WTC11 (cell line): ENCODE measurements at regions not wholly inside any gene's neighbourhood (a gene's known extent, or its start where the extent isn't known, plus 50 kb on each side); places are given as distances from the start of the nearest gene placed in this dataset.

Experiments used
- ATAC-seq: fragments of 200-7000 bp; cut with Tn5 transposase; 2 replicates; pipeline ENCODE4 v1.10.0; 2021; ENCODE audit warnings: mild to moderate bottlenecking, moderate library complexity
- CTCF ChIA-PET: fragments of 300-600 bp; sonication (Branson Sonifier 250); formaldehyde crosslinking; loops from one replicate; lab custom pipeline; 2021; ENCODE audit warnings: antibody characterized with exemption; lab: Charles Lee
- POLR2A ChIA-PET: fragments of 350-600 bp; sonication (Branson Sonifier 250); formaldehyde crosslinking; loops from one replicate; lab custom pipeline; 2021; ENCODE audit warnings: antibody characterized with exemption; lab: Charles Lee
- DNase-seq: peaks from one replicate; pipeline ENCODE4 v3.0.0; 2021; ENCODE audit warnings: low spot score
- H3K27ac Mint-ChIP-seq: 2 replicates; pipeline ENCODE4 v1.8.0; 2021; ENCODE audit warnings: mixed read lengths
- H3K27me3 Mint-ChIP-seq: 2 replicates; pipeline ENCODE4 v1.8.0; 2021; ENCODE audit warnings: low read depth, mild to moderate bottlenecking, moderate library complexity, mixed read lengths
- H3K36me3 Mint-ChIP-seq: 2 replicates; pipeline ENCODE4 v1.8.0; 2021; ENCODE audit warnings: mixed read lengths
- H3K4me1 Mint-ChIP-seq: 2 replicates; pipeline ENCODE4 v1.8.0; 2022; ENCODE audit warnings: mixed read lengths
- H3K4me3 Mint-ChIP-seq: 2 replicates; pipeline ENCODE4 v1.8.0; 2021; ENCODE audit warnings: mild to moderate bottlenecking, moderate library complexity, mixed read lengths
- H3K9me3 Mint-ChIP-seq: 2 replicates; pipeline ENCODE4 v1.8.0; 2021; ENCODE audit warnings: mixed read lengths
- ATF2 ChIP-seq: sonication (generic); formaldehyde crosslinking; IDR thresholded peaks from 2 replicates; pipeline ENCODE4 v1.8.1; 2022; ENCODE audit warnings: low read depth, missing genetic modification reagents, borderline replicate concordance
- CBFB ChIP-seq: sonication (generic); formaldehyde crosslinking; IDR thresholded peaks from 2 replicates; pipeline ENCODE4 v1.8.1; 2022; ENCODE audit warnings: mild to moderate bottlenecking, low read depth, missing genetic modification reagents
- CREM ChIP-seq: sonication (generic); formaldehyde crosslinking; IDR thresholded peaks from 2 replicates; pipeline ENCODE4 v1.8.1; 2022; ENCODE audit warnings: mild to moderate bottlenecking, missing genetic modification reagents, moderate library complexity
- E2F1 ChIP-seq: sonication (generic); formaldehyde crosslinking; IDR thresholded peaks from 2 replicates; pipeline ENCODE4 v1.8.0; 2022; ENCODE audit warnings: mild to moderate bottlenecking, missing genetic modification reagents
- E2F5 ChIP-seq: sonication (generic); formaldehyde crosslinking; IDR thresholded peaks from 2 replicates; pipeline ENCODE4 v1.8.1; 2022; ENCODE audit warnings: mild to moderate bottlenecking, moderate library complexity, missing genetic modification reagents
- EMX1 ChIP-seq: fragments of 250-450 bp; sonication (Bioruptor Pico); IDR thresholded peaks from 2 replicates; pipeline ENCODE4 v1.8.0; 2021; ENCODE audit warnings: mild to moderate bottlenecking
- FOXK1 ChIP-seq: sonication (generic); formaldehyde crosslinking; IDR thresholded peaks from 2 replicates; pipeline ENCODE4 v1.8.0; 2022; ENCODE audit warnings: mild to moderate bottlenecking, moderate library complexity, missing genetic modification reagents
- GABPB1 ChIP-seq: sonication (generic); formaldehyde crosslinking; IDR thresholded peaks from 2 replicates; pipeline ENCODE4 v1.8.1; 2023; ENCODE audit warnings: mild to moderate bottlenecking, missing genetic modification reagents
- MXD4 ChIP-seq: fragments of 250-450 bp; sonication (Bioruptor Pico); IDR thresholded peaks from 2 replicates; pipeline ENCODE4 v1.8.0; 2021; ENCODE audit warnings: mild to moderate bottlenecking, moderate library complexity, borderline replicate concordance
- NR3C1 ChIP-seq: sonication (generic); formaldehyde crosslinking; conservative IDR thresholded peaks from 2 replicates; pipeline ENCODE4 v1.8.1; 2023; ENCODE audit warnings: low read depth, mild to moderate bottlenecking, missing genetic modification reagents
- RORB ChIP-seq: fragments of 250-450 bp; sonication (Bioruptor Pico); IDR thresholded peaks from 2 replicates; pipeline ENCODE4 v1.9.0; 2021; ENCODE audit warnings: mild to moderate bottlenecking
- SMAD4 ChIP-seq: sonication (generic); formaldehyde crosslinking; IDR thresholded peaks from 2 replicates; pipeline ENCODE4 v1.8.0; 2022; ENCODE audit warnings: mild to moderate bottlenecking, missing genetic modification reagents
- SP1 ChIP-seq: sonication (generic); formaldehyde crosslinking; conservative IDR thresholded peaks from 2 replicates; pipeline ENCODE4 v1.8.1; 2022; ENCODE audit warnings: missing genetic modification reagents
- TCF7 ChIP-seq: sonication (generic); formaldehyde crosslinking; IDR thresholded peaks from 2 replicates; pipeline ENCODE4 v1.8.0; 2022; ENCODE audit warnings: mild to moderate bottlenecking, low read depth, missing genetic modification reagents, moderate library complexity
- TP53 ChIP-seq: sonication (generic); formaldehyde crosslinking; IDR thresholded peaks from 2 replicates; pipeline ENCODE4 v1.8.1; 2023; ENCODE audit warnings: mild to moderate bottlenecking, missing genetic modification reagents
- USF2 ChIP-seq: sonication (generic); formaldehyde crosslinking; IDR thresholded peaks from 2 replicates; pipeline ENCODE4 v1.8.1; 2023; ENCODE audit warnings: mild to moderate bottlenecking, missing genetic modification reagents, moderate library complexity
- ZNF121 ChIP-seq: sonication (generic); formaldehyde crosslinking; IDR thresholded peaks from 2 replicates; pipeline ENCODE4 v1.8.0; 2023; ENCODE audit warnings: missing genetic modification reagents
- ZNF281 ChIP-seq: sonication (generic); formaldehyde crosslinking; IDR thresholded peaks from 2 replicates; pipeline ENCODE4 v1.8.0; 2023; ENCODE audit warnings: mild to moderate bottlenecking, missing genetic modification reagents
- ZNF396 ChIP-seq: fragments of 250-450 bp; sonication (Bioruptor Pico); IDR thresholded peaks from 2 replicates; pipeline ENCODE4 v1.8.0; 2021; ENCODE audit warnings: mild to moderate bottlenecking, moderate library complexity, borderline replicate concordance
- ZNF512 ChIP-seq: sonication (generic); formaldehyde crosslinking; IDR thresholded peaks from 2 replicates; pipeline ENCODE4 v1.8.1; 2022; ENCODE audit warnings: missing genetic modification reagents, borderline replicate concordance

- Mint-ChIP-seq H3K36me3 (peaks cover 2% of the 10 kb centered on the region; the same call in 1 of the 2 replicates), H3K4me3 (no peak overlapping the region), H3K27me3 (no peaks in the 10 kb centered on the region; the same call in 1 of the 2 replicates), H3K4me1 (peaks cover 6% of the 10 kb centered on the region), H3K9me3 (peaks cover 17% of the 10 kb centered on the region), H3K27ac (no peak overlapping the region)
- ChIA-PET CTCF (no interaction called here), POLR2A (no interaction called here)
- TF ChIP-seq EMX1 (no peak), TP53 (no peak), ZNF121 (CRISPR knock-in tag) (no peak), RORB (no peak), E2F5 (CRISPR knock-in tag) (no peak), TCF7 (CRISPR knock-in tag) (no peak), CBFB (CRISPR knock-in tag) (no peak), E2F1 (CRISPR knock-in tag) (no peak), ZNF512 (CRISPR knock-in tag) (no peak), CREM (CRISPR knock-in tag) (no peak), NR3C1 (CRISPR knock-in tag) (no peak), USF2 (CRISPR knock-in tag) (no peak), GABPB1 (CRISPR knock-in tag) (no peak)
- ATAC-seq = no peak
- no peak for DNase-seq
Observed at GRCh38 chr21:35346697-35347096, 297.6 kb upstream of the RUNX1 start.

GRCh38 chr21:35345954-35346353 is 296.9 kb upstream of the RUNX1 start:
- no peak for ATAC-seq
- CTCF ChIA-PET = no interaction called here
- POLR2A ChIA-PET = no interaction called here

More at GRCh38 chr21:35345954-35346353, 296.9 kb upstream of the RUNX1 start:
- H3K27ac Mint-ChIP-seq = no peak overlapping the region
- H3K36me3 Mint-ChIP-seq = peaks cover 2% of the 10 kb centered on the region; the same call in 1 of the 2 replicates
- H3K4me1 Mint-ChIP-seq = peaks cover 6% of the 10 kb centered on the region
- TF ChIP-seq SMAD4 (CRISPR knock-in tag) = no peak
- TF ChIP-seq ZNF396 (CRISPR knock-in tag) = no peak
- no peak for TF ChIP-seq TCF7 (CRISPR knock-in tag)
- TF ChIP-seq FOXK1 (CRISPR knock-in tag) = no peak
- TF ChIP-seq MXD4 (CRISPR knock-in tag) = no peak
- no peak for TF ChIP-seq ATF2
- TF ChIP-seq SP1 = no peak
- no peak for TF ChIP-seq ZNF281 (CRISPR knock-in tag)
- TF ChIP-seq RORB = no peak
- DNase-seq = no peak
- no peak overlapping the region for H3K4me3 Mint-ChIP-seq
- H3K27me3 Mint-ChIP-seq = no peaks in the 10 kb centered on the region; the same call in 1 of the 2 replicates
- H3K9me3 Mint-ChIP-seq = peaks cover 17% of the 10 kb centered on the region
